ENCODE measurements at regions not wholly inside any gene's neighbourhood (a gene's known extent, or its start where the extent isn't known, plus 50 kb on each side); places are given as distances from the start of the nearest gene placed in this dataset.

DNA sequence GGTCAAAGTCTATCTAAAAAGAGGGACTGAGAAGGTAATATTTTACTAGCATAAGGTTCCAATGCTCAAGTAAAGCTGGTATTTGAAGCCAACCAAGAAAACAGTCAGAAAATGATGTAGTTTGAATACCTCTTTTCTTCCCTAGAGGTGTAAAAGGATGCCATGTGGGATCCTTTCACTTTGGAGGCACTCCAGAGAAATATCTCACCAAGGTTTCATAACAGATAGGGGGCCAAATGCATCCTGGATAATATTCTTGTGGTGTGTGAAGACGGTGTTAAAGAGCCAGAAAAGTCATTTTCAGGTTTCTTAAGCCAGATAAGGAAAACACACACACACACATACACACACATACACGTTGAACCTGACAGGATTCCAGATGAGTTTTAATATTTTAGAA lies 136.1 kb upstream of the PRKD1 start:
- no peak overlapping the region for H2BK20ac ChIP-seq (ENCODE audit: low read depth, low read length, poor library complexity, severe bottlenecking)
- H3K79me2 ChIP-seq (ENCODE audit: insufficient read depth, low read length): no peaks in the 10 kb centered on the region
- Mint-ChIP-seq H3K9me3 (peaks cover 8 to 13% of the 10 kb centered on the region in 2 experiments; a peak in 4 of 5 replicates), H3K27ac (no peak overlapping the region), H3K36me3 (ENCODE audit: insufficient read depth in 1 of 3, low read depth in 3 of 3) (no peaks in the 10 kb centered on the region; a peak in 2 of 7 replicates), H3K27me3 (ENCODE audit: low read depth) (no peaks in the 10 kb centered on the region; the same call in 1 of the 2 replicates), H3K4me1 (no peaks in the 10 kb centered on the region), H3K4me3 (no peak overlapping the region)
- H3K4me2 ChIP-seq (ENCODE audit: insufficient read depth, insufficient read length, low read length): no peak overlapping the region
- H2BK5ac ChIP-seq (ENCODE audit: insufficient read length, low read length): no peak overlapping the region
- DNase-seq: no peak
- H4K91ac ChIP-seq (ENCODE audit: insufficient read length, low read depth, low read length): no peak overlapping the region
- no peaks in the 10 kb centered on the region for H3K4me1 ChIP-seq (ENCODE audit: insufficient read depth, low read length)
- H2BK15ac ChIP-seq (ENCODE audit: low read depth, low read length): no peak overlapping the region
- no peak overlapping the region for H3K4ac ChIP-seq (ENCODE audit: low read depth, low read length)
- no peak overlapping the region for H2BK120ac ChIP-seq (ENCODE audit: low read depth, low read length, poor library complexity, severe bottlenecking)
- H3K23me2 ChIP-seq (ENCODE audit: insufficient read length, low read depth, low read length, poor library complexity, severe bottlenecking): no peaks in the 10 kb centered on the region
- no peak overlapping the region for H3K56ac ChIP-seq (ENCODE audit: insufficient read length, low read depth, low read length)
- H3K9me3 ChIP-seq (ENCODE audit: control insufficient read depth, low read depth, low read length): no peaks in the 10 kb centered on the region
- no peaks in the 10 kb centered on the region for H4K20me1 ChIP-seq (ENCODE audit: control insufficient read depth, insufficient read depth, insufficient read length)
- no peak overlapping the region for H2BK12ac ChIP-seq (ENCODE audit: insufficient read length, low read depth, low read length)
- H3K18ac ChIP-seq (ENCODE audit: insufficient read length, low read depth, low read length): no peak overlapping the region
- H2AFZ ChIP-seq (ENCODE audit: low read length): no peak overlapping the region
- H3K27ac ChIP-seq (ENCODE audit: insufficient read length, low read depth, low read length): no peak overlapping the region
- H3K23ac ChIP-seq (ENCODE audit: insufficient read length, low read depth, low read length): no peak overlapping the region
- H3T11ph ChIP-seq (ENCODE audit: low read length): no peak overlapping the region
- no peak overlapping the region for H4K5ac ChIP-seq (ENCODE audit: insufficient read length, low read depth, low read length)
- H2AK5ac ChIP-seq (ENCODE audit: insufficient read length, low read length): no peak overlapping the region
- H4K8ac ChIP-seq (replicated peaks; ENCODE audit: insufficient read length, low read depth, low read length): no peak overlapping the region
- H3K79me1 ChIP-seq (ENCODE audit: insufficient read depth, low read depth, low read length, poor library complexity, severe bottlenecking): no peaks in the 10 kb centered on the region
- no peak overlapping the region for H3K14ac ChIP-seq (ENCODE audit: insufficient read depth, low read length)
- TF ChIP-seq, protein P1, sequence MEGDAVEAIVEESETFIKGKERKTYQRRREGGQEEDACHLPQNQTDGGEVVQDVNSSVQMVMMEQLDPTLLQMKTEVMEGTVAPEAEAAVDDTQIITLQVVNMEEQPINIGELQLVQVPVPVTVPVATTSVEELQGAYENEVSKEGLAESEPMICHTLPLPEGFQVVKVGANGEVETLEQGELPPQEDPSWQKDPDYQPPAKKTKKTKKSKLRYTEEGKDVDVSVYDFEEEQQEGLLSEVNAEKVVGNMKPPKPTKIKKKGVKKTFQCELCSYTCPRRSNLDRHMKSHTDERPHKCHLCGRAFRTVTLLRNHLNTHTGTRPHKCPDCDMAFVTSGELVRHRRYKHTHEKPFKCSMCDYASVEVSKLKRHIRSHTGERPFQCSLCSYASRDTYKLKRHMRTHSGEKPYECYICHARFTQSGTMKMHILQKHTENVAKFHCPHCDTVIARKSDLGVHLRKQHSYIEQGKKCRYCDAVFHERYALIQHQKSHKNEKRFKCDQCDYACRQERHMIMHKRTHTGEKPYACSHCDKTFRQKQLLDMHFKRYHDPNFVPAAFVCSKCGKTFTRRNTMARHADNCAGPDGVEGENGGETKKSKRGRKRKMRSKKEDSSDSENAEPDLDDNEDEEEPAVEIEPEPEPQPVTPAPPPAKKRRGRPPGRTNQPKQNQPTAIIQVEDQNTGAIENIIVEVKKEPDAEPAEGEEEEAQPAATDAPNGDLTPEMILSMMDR (conservative IDR thresholded peaks at IDR 0.05): no peak
- no peaks in the 10 kb centered on the region for H3K27me3 ChIP-seq (ENCODE audit: insufficient read depth, low read length)
- WGBS (ENCODE audit: extremely low coverage, insufficient read length, low lambda C conversion rate): no CpG with 5 or more reads among the region's 2 CpGs
- no peak overlapping the region for H3K9ac ChIP-seq (ENCODE audit: extremely low read depth, insufficient read length, low read length)

Data from H9 (cell line).